Lung (tissue), 11 donors: ENCODE measurements at regions not wholly inside any gene's neighbourhood (a gene's known extent, or its start where the extent isn't known, plus 50 kb on each side); places are given as distances from the start of the nearest gene placed in this dataset.

Source experiments
- ATAC-seq: fragments of 200-7000 bp; cut with Tn5 transposase; one replicate; pipeline ENCODE4 v1.9.1; 2020; ENCODE audit warnings: moderate number of reproducible peaks; ENCODE audit not compliant: insufficient read depth, low FRiP score
- DNase-seq, 3 donors: peaks; one replicate each; pipeline ENCODE4 v3.0.0-alpha.2; 2013 to 2017
- H3K27ac ChIP-seq, 2 donors: one replicate each; pipeline ENCODE4 v1.5.1; 2013; ENCODE audit warnings: mild to moderate bottlenecking in 2 of 2, moderate library complexity in 2 of 2, control low read depth in 1 of 2, inconsistent platforms in 1 of 2, low read depth in 1 of 2, low read length in 1 of 2
- H3K27me3 ChIP-seq, 3 donors: one replicate each; pipeline ENCODE4 v1.5.1; 2013; ENCODE audit warnings: low read length in 2 of 3; ENCODE audit not compliant: control insufficient read depth in 3 of 3, insufficient read depth in 3 of 3
- H3K36me3 ChIP-seq, 4 donors: one replicate each; pipeline ENCODE4 v1.5.1; 2013; ENCODE audit warnings: low read length in 4 of 4, mild to moderate bottlenecking in 1 of 4, moderate library complexity in 1 of 4; ENCODE audit not compliant: control insufficient read depth in 4 of 4, insufficient read depth in 4 of 4
- H3K4me1 ChIP-seq, 5 donors: one replicate each; pipeline ENCODE4 v1.5.1; 2013; ENCODE audit warnings: low read length in 5 of 5, mild to moderate bottlenecking in 2 of 5, moderate library complexity in 1 of 5; ENCODE audit not compliant: control insufficient read depth in 5 of 5, insufficient read depth in 5 of 5
- H3K4me3 ChIP-seq: one replicate; pipeline ENCODE4 v1.5.1; 2013; ENCODE audit warnings: mild to moderate bottlenecking, control low read depth, moderate library complexity
- H3K9ac ChIP-seq, 2 donors: one replicate each; pipeline ENCODE4 v1.5.1; 2013; ENCODE audit warnings: low read length in 2 of 2, control low read depth in 1 of 2; ENCODE audit not compliant: insufficient read depth in 1 of 2
- H3K9me3 ChIP-seq, 4 donors: one replicate each; pipeline ENCODE4 v1.5.1; 2013; ENCODE audit warnings: low read length in 3 of 4, mild to moderate bottlenecking in 1 of 4, moderate library complexity in 1 of 4; ENCODE audit not compliant: control insufficient read depth in 4 of 4, insufficient read depth in 3 of 4
- CTCF ChIP-seq: IDR thresholded peaks from 2 replicates; pipeline ENCODE4 v1.5.1; 2012; ENCODE audit warnings: mild to moderate bottlenecking; ENCODE audit errors: control extremely low read depth, extremely low read depth
- WGBS, 2 donors: extraction: QIAGEN DNeasy Blood & Tissue Kit; methylation state at CpG; one replicate each; pipeline ENCODE4 v1.1.7; 2013; 5-methylcytosine and 5-hydroxymethylcytosine counted together
- donor health status: control.
- donor health status: control.
- donor health status: Bipolar disorder and iron deficiency.
- donor health status: healthy.
- donor health status: DM: yes; HTN: yes; CAD: no.

GRCh38 chr10:117899181-117899683, 147.5 kb downstream of the RAB11FIP2 start:
- no peak overlapping the region for H3K4me3 ChIP-seq
- H3K27me3 ChIP-seq, result no peaks in the 10 kb centered on the region
- H3K27ac ChIP-seq, result no peak overlapping the region
- H3K4me1 ChIP-seq, result no peaks in the 10 kb centered on the region
- peaks cover 0 to 3% (median 0%) of the 10 kb centered on the region in 4 donors for H3K9me3 ChIP-seq
- DNase-seq, result no peak
- no peak for ATAC-seq
- 40 to 64% methylated on average over 2 of the region's 2 CpGs for WGBS, 2 donors
- no peak for TF ChIP-seq CTCF
- H3K36me3 ChIP-seq, result no peaks in the 10 kb centered on the region
- no peak overlapping the region for H3K9ac ChIP-seq

GRCh38 chr10:117900280-117900679, 146.5 kb downstream of the RAB11FIP2 start:
- Histone ChIP-seq H3K9ac (no peak overlapping the region), H3K4me3 (no peak overlapping the region), H3K36me3 (no peaks in the 10 kb centered on the region), H3K27me3 (no peaks in the 10 kb centered on the region), H3K27ac (no peak overlapping the region), H3K9me3 (peaks cover 0 to 3% (median 0%) of the 10 kb centered on the region in 4 donors), H3K4me1 (no peaks in the 10 kb centered on the region)
- ATAC-seq, result no peak
- no peak for DNase-seq
- TF ChIP-seq CTCF, result no peak
- 80 to 88% methylated on average over 3 of the region's 3 CpGs for WGBS, 2 donors

- no peak overlapping the region for H3K4me3 ChIP-seq
- peaks cover 0 to 3% (median 0%) of the 10 kb centered on the region in 4 donors for H3K9me3 ChIP-seq
- H3K4me1 ChIP-seq, result no peaks in the 10 kb centered on the region
- 75 to 76% methylated on average over 2 of the region's 2 CpGs for WGBS, 2 donors
- no peaks in the 10 kb centered on the region for H3K36me3 ChIP-seq
- no peak for DNase-seq
- H3K27me3 ChIP-seq, result no peaks in the 10 kb centered on the region
- no peak overlapping the region for H3K27ac ChIP-seq
- H3K9ac ChIP-seq, result no peak overlapping the region
- no peak for ATAC-seq
- TF ChIP-seq CTCF, result no peak
These were observed 142.9 kb downstream of the RAB11FIP2 start for GRCh38 chr10:117903854-117904253.

GRCh38 chr10:117905404-117905803, 141.3 kb downstream of the RAB11FIP2 start:
- DNase-seq (no peak), ATAC-seq (no peak)
- WGBS, 2 donors, result 74 to 80% methylated on average over 1 of the region's 1 CpG
- Histone ChIP-seq H3K27ac (no peak overlapping the region), H3K4me1 (no peaks in the 10 kb centered on the region), H3K9me3 (peaks cover 0 to 1% (median 0%) of the 10 kb centered on the region in 4 donors), H3K9ac (no peak overlapping the region), H3K27me3 (peaks cover 0 to 2% (median 0%) of the 10 kb centered on the region in 3 donors), H3K36me3 (no peaks in the 10 kb centered on the region), H3K4me3 (no peak overlapping the region)
- no peak for TF ChIP-seq CTCF
